K562 (cell line): ENCODE measurements at regions not wholly inside any gene's neighbourhood (a gene's known extent, or its start where the extent isn't known, plus 50 kb on each side); places are given as distances from the start of the nearest gene placed in this dataset.

Source experiments
- ATAC-seq: fragments of 200-7000 bp; cut with Tn5 transposase; 3 replicates; pipeline ENCODE4 v1.9.1; 2020; ENCODE audit warnings: moderate library complexity
- BruUV-seq: library from RNA; stranded (reverse); fragments of 400-500 nt; replicated peaks from 2 replicates; lab custom pipeline; 2021; lab: Mats Ljungman, UMichigan
- CTCF ChIA-PET: fragments of 300-600 bp; formaldehyde crosslinking; extraction: SDS; loops from one replicate; lab custom pipeline; 2021; ENCODE audit warnings: low intra/inter-chr PET ratio; lab: Yijun Ruan, JAX
- POLR2A ChIA-PET: fragments of 300-600, 350-650 bp; sonication (Branson Sonifier 250); formaldehyde crosslinking; extraction: SDS; loops from one replicate; lab custom pipeline; 2021; ENCODE audit warnings: antibody characterized with exemption, inconsistent platforms; lab: Yijun Ruan, JAX
- DNase-seq, 4 experiments: peaks; one replicate each; pipeline versions ENCODE4 v3.0.0 to v3.0.0-alpha.2; 2011 to 2018; ENCODE audit warnings: low spot score in 3 of 4, mixed read lengths in 3 of 4; ENCODE audit errors: extremely low read depth in 1 of 4
- FAIRE-seq: peaks from 2 replicates; lab custom pipeline; 2011; peaks lifted over from hg19 to GRCh38; lab: Jason Lieb, UNC
- H2AFZ ChIP-seq: 2 replicates; pipeline ENCODE4 v1.6.0; 2011; ENCODE audit warnings: low read depth, low read length, control low read depth, inconsistent platforms
- H3K27ac ChIP-seq: fragments of 200-600 bp; 3 replicates; pipeline ENCODE4 v1.8.0; 2011; ENCODE audit warnings: low read depth, mild to moderate bottlenecking, control low read depth, inconsistent platforms, low read length, moderate library complexity, mixed read lengths; ENCODE audit errors: extremely low read depth
- H3K27me3 ChIP-seq, 2 experiments: fragments of 300-600 bp in 1 of 2; 2 replicates in 1 of 2; 3 replicates in 1 of 2; pipeline versions ENCODE4 v1.6.0 to v1.8.0; 2011; ENCODE audit warnings: inconsistent platforms in 2 of 2, low read length in 2 of 2, mild to moderate bottlenecking in 1 of 2, mixed read lengths in 1 of 2, moderate library complexity in 1 of 2; ENCODE audit not compliant: control insufficient read depth in 2 of 2, insufficient read depth in 2 of 2
- H3K36me3 ChIP-seq: fragments of 300-600 bp; 3 replicates; pipeline ENCODE4 v1.8.0; 2011; ENCODE audit warnings: mild to moderate bottlenecking, low read length, inconsistent platforms; ENCODE audit not compliant: control insufficient read depth, insufficient read depth
- H3K4me1 ChIP-seq, 2 experiments: fragments of 200-600 bp in 1 of 2; replicated peaks in 1 of 2; 2 replicates in 1 of 2; 3 replicates in 1 of 2; pipeline versions ENCODE4 v1.5.1 to v1.8.0; 2011; ENCODE audit warnings: inconsistent platforms in 2 of 2, low read length in 2 of 2, mild to moderate bottlenecking in 1 of 2, mixed read lengths in 1 of 2, moderate library complexity in 1 of 2; ENCODE audit not compliant: control insufficient read depth in 2 of 2, insufficient read depth in 2 of 2
- H3K4me2 ChIP-seq: 2 replicates; pipeline ENCODE4 v1.6.1; 2011; ENCODE audit warnings: low read length, control low read depth, inconsistent platforms, mixed read lengths; ENCODE audit not compliant: insufficient read depth
- H3K4me3 ChIP-seq: fragments of 200-600 bp; sonication (generic), shearing (Covaris generic); 2 replicates; pipeline ENCODE4 v1.5.1; 2016; ENCODE audit warnings: control low read depth, inconsistent platforms
- H3K79me2 ChIP-seq: fragments of 200-600 bp; 3 replicates; pipeline ENCODE4 v1.8.0; 2011; ENCODE audit warnings: low read length, inconsistent platforms; ENCODE audit not compliant: control insufficient read depth, insufficient read depth
- H3K9ac ChIP-seq, 2 experiments: 2 replicates each; pipeline versions ENCODE4 v1.6.0 to v1.6.1; 2011; ENCODE audit warnings: low read depth in 2 of 2, low read length in 2 of 2, control low read depth in 1 of 2, inconsistent platforms in 1 of 2, mild to moderate bottlenecking in 1 of 2, mixed read lengths in 1 of 2; ENCODE audit not compliant: insufficient read depth in 1 of 2
- H3K9me1 ChIP-seq: one replicate; pipeline ENCODE4 v1.6.0; 2011; ENCODE audit warnings: inconsistent platforms, mild to moderate bottlenecking, low read length, moderate library complexity; ENCODE audit not compliant: control insufficient read depth, insufficient read depth
- H3K9me3 ChIP-seq: replicated peaks from 2 replicates; pipeline ENCODE4 v1.5.1; 2011; ENCODE audit warnings: low read depth, low read length, inconsistent platforms; ENCODE audit not compliant: control insufficient read depth, insufficient read depth
- H4K20me1 ChIP-seq: replicated peaks from 2 replicates; pipeline ENCODE4 v1.6.1; 2011; ENCODE audit warnings: low read length, inconsistent platforms, mixed read lengths; ENCODE audit not compliant: control insufficient read depth, insufficient read depth
- ATF1 ChIP-seq, 2 experiments: fragments of 450-650 bp in 1 of 2; IDR thresholded peaks; 2 replicates each; pipeline ENCODE4 v1.6.1; 2016; ENCODE audit warnings: missing compliant biosample characterization in 1 of 2, missing genetic modification characterization in 1 of 2
- CAMTA2 ChIP-seq: fragments of 250-450 bp; sonication (Bioruptor Pico); conservative IDR thresholded peaks from 2 replicates; pipeline ENCODE4 v1.5.1; 2022
- CHD1 ChIP-seq: fragments of 200-600 bp; sonication (generic); IDR thresholded peaks from one replicate; pipeline ENCODE4 v1.6.1; 2012; ENCODE audit warnings: mild to moderate bottlenecking, moderate library complexity, low read length, inconsistent platforms
- CREB3L1 ChIP-seq: fragments of 450-650 bp; IDR thresholded peaks from 2 replicates; pipeline ENCODE4 v1.6.1; 2014; ENCODE audit warnings: low read depth, mild to moderate bottlenecking, moderate library complexity, borderline replicate concordance
- FOXJ3 ChIP-seq: sonication (generic); formaldehyde crosslinking; IDR thresholded peaks from 2 replicates; pipeline ENCODE4 v1.4.0; 2020; ENCODE audit warnings: mild to moderate bottlenecking, missing genetic modification reagents
- JUNB ChIP-seq: fragments of 450-650 bp; formaldehyde crosslinking; conservative IDR thresholded peaks from 2 replicates; pipeline ENCODE4 v1.4.0; 2020; ENCODE audit warnings: mild to moderate bottlenecking
- MAFG ChIP-seq: fragments of 450-650 bp; conservative IDR thresholded peaks from 2 replicates; pipeline ENCODE4 v1.6.1; 2016; ENCODE audit warnings: missing genetic modification characterization, missing compliant biosample characterization
- MBD1 ChIP-seq: fragments of 250-450 bp; sonication (Bioruptor Pico); IDR thresholded peaks from 2 replicates; pipeline ENCODE4 v1.8.0; 2022; ENCODE audit warnings: inconsistent platforms
- POLR2H ChIP-seq: IDR thresholded peaks from 2 replicates; pipeline ENCODE4 v1.6.1; 2016; ENCODE audit warnings: missing genetic modification characterization, low read depth, mild to moderate bottlenecking, control low read depth, missing compliant biosample characterization, moderate library complexity
- POU5F1 ChIP-seq: fragments of 150-350 bp; IDR thresholded peaks from 2 replicates; pipeline ENCODE4 v1.6.1; 2014; ENCODE audit warnings: borderline replicate concordance, low read length, low read depth, mild to moderate bottlenecking; ENCODE audit not compliant: partially characterized antibody
- SMAD3 ChIP-seq: fragments of 450-650 bp; formaldehyde crosslinking; conservative IDR thresholded peaks from 2 replicates; pipeline ENCODE4 v1.4.0; 2020; ENCODE audit warnings: mild to moderate bottlenecking
- TSHZ1 ChIP-seq: fragments of 250-450 bp; sonication (Bioruptor Pico); IDR thresholded peaks from 2 replicates; pipeline ENCODE4 v1.4.0; 2020; ENCODE audit warnings: mild to moderate bottlenecking, moderate library complexity
- ZBTB17 ChIP-seq: fragments of 450-650 bp; formaldehyde crosslinking; IDR thresholded peaks from 2 replicates; pipeline ENCODE4 v1.4.0; 2020; ENCODE audit warnings: mild to moderate bottlenecking
- ZBTB34 ChIP-seq: fragments of 250-450 bp; sonication (Bioruptor Pico); IDR thresholded peaks from 2 replicates; pipeline ENCODE4 v1.8.0; 2021; ENCODE audit warnings: mild to moderate bottlenecking, moderate library complexity
- ZNF431 ChIP-seq: sonication (generic); formaldehyde crosslinking; IDR thresholded peaks from 2 replicates; pipeline ENCODE4 v1.8.0; 2022; ENCODE audit warnings: mild to moderate bottlenecking, missing genetic modification reagents
- ZNF444 ChIP-seq: fragments of 250-450 bp; sonication (Bioruptor Pico); IDR thresholded peaks from 2 replicates; pipeline ENCODE4 v1.4.0; 2020; ENCODE audit warnings: mild to moderate bottlenecking, moderate library complexity
- in situ Hi-C: fragments of 300-500 bp; cut with MboI; formaldehyde crosslinking; loops from 4 replicates; pipeline ENCODE4 v1.15.0; 2018; ENCODE audit warnings: inconsistent platforms, mixed read lengths
- intact Hi-C: fragments of 100-400 bp; cut with micrococcal nuclease; formaldehyde crosslinking; loops from 2 replicates; pipeline ENCODE4 v1.14.2; 2022

- no peaks in the 10 kb centered on the region for H3K27me3 ChIP-seq
- no peak for DNase-seq
- no peaks in the 10 kb centered on the region for H3K9me1 ChIP-seq
- no peaks in the 10 kb centered on the region for H3K36me3 ChIP-seq
- no peak overlapping the region for H3K27ac ChIP-seq
- no peaks in the 10 kb centered on the region; the same call in 1 of the 2 replicates for H3K9me3 ChIP-seq
- no peak overlapping the region for H2AFZ ChIP-seq
- TF ChIP-seq CREB3L1, result no peak
- no peak for TF ChIP-seq ATF1 (CRISPR knock-in tag; IDR thresholded peaks at IDR 0.05)
- no peak for TF ChIP-seq ATF1 (tag; IDR thresholded peaks at IDR 0.05)
- TF ChIP-seq FOXJ3, result no peak
- no peak for TF ChIP-seq ZBTB17 (CRISPR knock-in tag)
- TF ChIP-seq MBD1, result no peak
- TF ChIP-seq SMAD3 (CRISPR knock-in tag), result no peak
- TF ChIP-seq ZNF431 (CRISPR knock-in tag), result no peak
- no peak for TF ChIP-seq POLR2H (tag)
- no peak for TF ChIP-seq ZNF444 (CRISPR knock-in tag)
- TF ChIP-seq ZBTB34, result no peak
- no peak for TF ChIP-seq MAFG (tag)
- no peak for TF ChIP-seq TSHZ1 (CRISPR knock-in tag)
- TF ChIP-seq CAMTA2 (CRISPR knock-in tag), result no peak
- no peak for TF ChIP-seq JUNB (CRISPR knock-in tag)
- TF ChIP-seq POU5F1, result no peak
- no peak for TF ChIP-seq CHD1
- TF ChIP-seq, all 486 proteins: peak for 0
- H3K4me1 ChIP-seq, result no peaks in the 10 kb centered on the region
- no TSS peak for BruUV-seq
- ChIA-PET CTCF (no interaction called here), POLR2A (no interaction called here)
- no peaks in the 10 kb centered on the region for H3K79me2 ChIP-seq
- no peak overlapping the region for H3K9ac ChIP-seq
- no peak overlapping the region for H3K4me3 ChIP-seq
- in situ Hi-C loops, result no loop called here
- no peak for FAIRE-seq
- ATAC-seq, result no peak
- no peaks in the 10 kb centered on the region for H4K20me1 ChIP-seq
- no peak overlapping the region for H3K4me2 ChIP-seq
- intact Hi-C loops, result no loop called here
Observed at GRCh38 chr10:9419757-9420156, 1365.3 kb downstream of the GATA3 start.
